ENCODE measurements at regions not wholly inside any gene's neighbourhood (a gene's known extent, or its start where the extent isn't known, plus 50 kb on each side); places are given as distances from the start of the nearest gene placed in this dataset.
A peak's percentile ranks its signal among the peaks of the same experiment; 100 is the strongest.
"Not testable (repeated sequence)": the region's sequence is repeated elsewhere in the genome, so short reads cannot be mapped to it uniquely, and the experiment has no call there.

GRCh38 chr12:25384038-25384892 lies 133.5 kb upstream of the KRAS start:
- no peak for DNase-seq (ENCODE audit: low spot score)

GRCh38 chr12:25382311-25383106 lies 131.8 kb upstream of the KRAS start:
- DNase-seq (ENCODE audit: low spot score): no peak

GRCh38 chr12:25377469-25378177 lies 126.9 kb upstream of the KRAS start:
- peak; percentile 55 for DNase-seq (ENCODE audit: low spot score)

GRCh38 chr12:25376985-25377384 lies 126.3 kb upstream of the KRAS start:
- no peak for DNase-seq (ENCODE audit: low spot score)

- no peak for DNase-seq (ENCODE audit: low spot score)
Measured at GRCh38 chr12:25376407-25376806, 125.7 kb upstream of the KRAS start.

- no peak for DNase-seq (ENCODE audit: low spot score)
Measured at GRCh38 chr12:25372969-25373817, 122.5 kb upstream of the KRAS start.

GRCh38 chr12:25372002-25372401 lies 121.3 kb upstream of the KRAS start:
- DNase-seq (ENCODE audit: low spot score): no peak

- DNase-seq (ENCODE audit: low spot score): no peak
Measured at GRCh38 chr12:25368557-25368956, 117.8 kb upstream of the KRAS start.

GRCh38 chr12:25366122-25366521 lies 115.4 kb upstream of the KRAS start:
- no peak for DNase-seq (ENCODE audit: low spot score)

GRCh38 chr12:25365340-25365730 lies 114.6 kb upstream of the KRAS start:
- DNase-seq (ENCODE audit: low spot score): no peak

- no peak for DNase-seq (ENCODE audit: low spot score)
Measured at GRCh38 chr12:25364529-25365339, 114.0 kb upstream of the KRAS start.

- no peak for DNase-seq (ENCODE audit: low spot score)
Measured at GRCh38 chr12:25362646-25363045, 111.9 kb upstream of the KRAS start.

- DNase-seq (ENCODE audit: low spot score): no peak
Measured at GRCh38 chr12:25361511-25361910, 110.8 kb upstream of the KRAS start.

GRCh38 chr12:25357595-25357994 lies 106.9 kb upstream of the KRAS start:
- no peak for DNase-seq (ENCODE audit: low spot score)

GRCh38 chr12:25352942-25353341 lies 102.2 kb upstream of the KRAS start:
- DNase-seq (ENCODE audit: low spot score): not testable (repeated sequence)

GRCh38 chr12:25352083-25352918 lies 101.6 kb upstream of the KRAS start:
- no peak for DNase-seq (ENCODE audit: low spot score)

GRCh38 chr12:25348593-25348895 lies 97.8 kb upstream of the KRAS start:
- DNase-seq (ENCODE audit: low spot score): no peak

GRCh38 chr12:25347716-25348592 lies 97.2 kb upstream of the KRAS start:
- no peak for DNase-seq (ENCODE audit: low spot score)

- DNase-seq (ENCODE audit: low spot score): not testable (repeated sequence)
Measured at GRCh38 chr12:25341877-25342276, 91.1 kb upstream of the KRAS start.
